ENCODE measurements at regions not wholly inside any gene's neighbourhood (a gene's known extent, or its start where the extent isn't known, plus 50 kb on each side); places are given as distances from the start of the nearest gene placed in this dataset.
"Not testable (repeated sequence)": the region's sequence is repeated elsewhere in the genome, so short reads cannot be mapped to it uniquely, and the experiment has no call there.

GRCh38 chr6:82524031-82524430, 160.4 kb downstream of the TPBG start:
- DNase-seq: no peak
- Histone ChIP-seq H3K27ac (no peak overlapping the region), H3K36me3 (no peaks in the 10 kb centered on the region), H3K9me3 (peaks cover 0 to 4% (median 0%) of the 10 kb centered on the region in 12 donors), H3K4me1 (no peaks in the 10 kb centered on the region), H3K27me3 (peaks cover 0 to 3% (median 0%) of the 10 kb centered on the region in 9 donors), H3K4me3 (no peak overlapping the region)
- no peak for TF ChIP-seq POLR2A (IDR thresholded peaks at IDR 0.05)
- TF ChIP-seq, protein P1, sequence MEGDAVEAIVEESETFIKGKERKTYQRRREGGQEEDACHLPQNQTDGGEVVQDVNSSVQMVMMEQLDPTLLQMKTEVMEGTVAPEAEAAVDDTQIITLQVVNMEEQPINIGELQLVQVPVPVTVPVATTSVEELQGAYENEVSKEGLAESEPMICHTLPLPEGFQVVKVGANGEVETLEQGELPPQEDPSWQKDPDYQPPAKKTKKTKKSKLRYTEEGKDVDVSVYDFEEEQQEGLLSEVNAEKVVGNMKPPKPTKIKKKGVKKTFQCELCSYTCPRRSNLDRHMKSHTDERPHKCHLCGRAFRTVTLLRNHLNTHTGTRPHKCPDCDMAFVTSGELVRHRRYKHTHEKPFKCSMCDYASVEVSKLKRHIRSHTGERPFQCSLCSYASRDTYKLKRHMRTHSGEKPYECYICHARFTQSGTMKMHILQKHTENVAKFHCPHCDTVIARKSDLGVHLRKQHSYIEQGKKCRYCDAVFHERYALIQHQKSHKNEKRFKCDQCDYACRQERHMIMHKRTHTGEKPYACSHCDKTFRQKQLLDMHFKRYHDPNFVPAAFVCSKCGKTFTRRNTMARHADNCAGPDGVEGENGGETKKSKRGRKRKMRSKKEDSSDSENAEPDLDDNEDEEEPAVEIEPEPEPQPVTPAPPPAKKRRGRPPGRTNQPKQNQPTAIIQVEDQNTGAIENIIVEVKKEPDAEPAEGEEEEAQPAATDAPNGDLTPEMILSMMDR (IDR thresholded peaks at IDR 0.05): no peak
- ATAC-seq: no peak
- intact Hi-C loops (cut with DNase I): no loop called here
- WGBS, 4 donors: 65 to 76% (median 70%) methylated on average over 7 to 8 of the region's 8 CpGs

- H3K4me1 ChIP-seq: no peaks in the 10 kb centered on the region
- intact Hi-C loops (cut with DNase I): no loop called here
- ATAC-seq: no peak
- DNase-seq: no peak
- 65 to 76% (median 69%) methylated on average over 4 of the region's 4 CpGs for WGBS, 4 donors
- H3K27me3 ChIP-seq: peaks cover 0 to 3% (median 0%) of the 10 kb centered on the region in 9 donors
- H3K36me3 ChIP-seq: no peaks in the 10 kb centered on the region
- TF ChIP-seq POLR2A (IDR thresholded peaks at IDR 0.05): no peak
- no peak overlapping the region for H3K27ac ChIP-seq
- no peak overlapping the region for H3K4me3 ChIP-seq
- peaks cover 0 to 7% (median 0%) of the 10 kb centered on the region in 12 donors for H3K9me3 ChIP-seq
These were observed 162.3 kb downstream of the TPBG start for GRCh38 chr6:82525775-82526495.

DNA sequence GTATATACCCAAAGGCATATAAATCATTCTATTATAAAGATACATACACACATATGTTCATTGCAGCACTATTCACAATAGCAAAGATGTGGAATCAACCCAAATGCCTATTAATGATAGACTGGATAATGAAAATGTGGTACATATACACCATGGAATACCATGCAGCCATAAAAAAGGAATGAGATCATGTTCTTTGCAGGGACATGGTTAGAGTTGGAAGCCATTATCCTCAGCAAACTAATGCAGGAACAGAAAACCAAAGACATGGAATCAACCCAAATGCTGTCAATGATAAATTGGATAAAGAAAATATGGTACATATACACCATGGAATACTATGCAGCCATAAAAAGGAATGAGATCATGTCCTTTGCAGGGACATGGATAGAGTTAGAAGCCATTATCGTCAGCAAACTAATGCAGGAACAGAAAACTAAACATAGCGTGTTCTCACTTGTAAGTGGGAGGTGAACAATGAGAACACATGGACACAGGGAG, 166.4 kb downstream of the TPBG start:
- H3K36me3 ChIP-seq; ATAC-seq; DNase-seq; H3K4me1 ChIP-seq; intact Hi-C loops (cut with DNase I); H3K27ac ChIP-seq; H3K4me3 ChIP-seq; H3K9me3 ChIP-seq; H3K27me3 ChIP-seq: not testable (repeated sequence)
- WGBS, 4 donors: 88 to 91% (median 89%) methylated on average over 2 of the region's 2 CpGs

GRCh38 chr6:82534876-82535275, 171.3 kb downstream of the TPBG start:
- Histone ChIP-seq H3K27ac (no peak overlapping the region), H3K9me3 (peaks cover 0 to 4% (median 0%) of the 10 kb centered on the region in 12 donors), H3K36me3 (no peaks in the 10 kb centered on the region), H3K4me3 (no peak overlapping the region), H3K4me1 (no peaks in the 10 kb centered on the region), H3K27me3 (no peaks in the 10 kb centered on the region)
- 73 to 75% (median 74%) methylated on average over 2 of the region's 2 CpGs for WGBS, 4 donors
- intact Hi-C loops (cut with DNase I): no loop called here
- ATAC-seq (no peak), DNase-seq (no peak)
- TF ChIP-seq POLR2A (IDR thresholded peaks at IDR 0.05): no peak
- TF ChIP-seq, protein P1 (IDR thresholded peaks at IDR 0.05): no peak

DNA sequence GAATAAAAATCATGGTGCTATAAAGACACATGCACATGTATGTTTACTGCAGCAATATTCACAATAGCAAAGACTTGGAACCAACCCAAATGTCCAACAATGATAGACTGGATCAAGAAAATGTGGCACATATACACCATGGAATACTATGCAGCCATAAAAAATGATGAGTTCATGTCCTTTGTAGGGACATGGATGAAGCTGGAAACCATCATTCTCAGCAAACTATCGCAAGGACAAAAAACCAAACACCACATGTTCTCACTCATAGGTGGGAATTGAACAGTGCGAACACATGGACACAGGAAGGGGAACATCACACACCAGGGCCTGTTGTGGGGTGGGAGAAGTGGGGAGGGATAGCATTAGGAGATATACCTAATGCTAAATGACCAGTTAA, 185.9 kb downstream of the TPBG start:
- intact Hi-C loops (cut with DNase I): not testable (repeated sequence)
- 79 to 96% (median 88%) methylated on average over 2 of the region's 2 CpGs for WGBS, 4 donors

GRCh38 chr6:82551311-82551710, 187.7 kb downstream of the TPBG start:
- DNase-seq; H3K4me1 ChIP-seq; H3K9me3 ChIP-seq; H3K4me3 ChIP-seq; H3K27ac ChIP-seq; intact Hi-C loops (cut with DNase I); H3K36me3 ChIP-seq; H3K27me3 ChIP-seq; ATAC-seq: not testable (repeated sequence)
- 71 to 93% (median 78%) methylated on average over 2 of the region's 2 CpGs for WGBS, 4 donors

More for the DNA sequence above, 185.9 kb downstream of the TPBG start:
- H3K9me3 ChIP-seq, H3K27ac ChIP-seq, H3K4me1 ChIP-seq, ATAC-seq, H3K36me3 ChIP-seq, H3K4me3 ChIP-seq, DNase-seq, H3K27me3 ChIP-seq: not testable (repeated sequence)
